ENCODE measurements at regions not wholly inside any gene's neighbourhood (a gene's known extent, or its start where the extent isn't known, plus 50 kb on each side); places are given as distances from the start of the nearest gene placed in this dataset.

GRCh38 chr12:77433799-77434198 lies 368.4 kb upstream of the E2F7 start:
- no peak for DNase-seq (ENCODE audit: low spot score)
- Histone ChIP-seq H3K36me3 (replicated peaks; ENCODE audit: insufficient read depth, low read depth) (no peaks in the 10 kb centered on the region), H2AFZ (no peak overlapping the region), H3K79me2 (no peaks in the 10 kb centered on the region), H3K27me3 (no peaks in the 10 kb centered on the region), H3K9me2 (replicated peaks; ENCODE audit: insufficient read depth) (no peaks in the 10 kb centered on the region), H3K4me2 (no peak overlapping the region), H3K27ac (no peak overlapping the region), H4K20me1 (ENCODE audit: insufficient read depth, poor library complexity, severe bottlenecking) (no peaks in the 10 kb centered on the region), H3K4me1 (ENCODE audit: insufficient read depth) (no peaks in the 10 kb centered on the region), H3K9me3 (ENCODE audit: low read depth) (no peaks in the 10 kb centered on the region), H3K4me3 (no peak overlapping the region)
- no peak for TF ChIP-seq CTCF (IDR thresholded peaks at IDR 0.05; ENCODE audit: poor library complexity)
- no peak for TF ChIP-seq EZH2phosphoT487 (IDR thresholded peaks at IDR 0.05; ENCODE audit: low read depth, severe bottlenecking, unreplicated experiment)
- TF ChIP-seq EZH2 (IDR thresholded peaks at IDR 0.05; ENCODE audit: borderline replicate concordance), result no peak
- WGBS (ENCODE audit: low lambda C conversion rate, missing lambda C conversion rate), result 66% methylated on average over 3 of the region's 3 CpGs

- no peaks in the 10 kb centered on the region for H4K20me1 ChIP-seq (ENCODE audit: insufficient read depth, poor library complexity, severe bottlenecking)
- H3K27ac ChIP-seq, result no peak overlapping the region
- H3K4me2 ChIP-seq, result no peak overlapping the region
- H2AFZ ChIP-seq, result no peak overlapping the region
- no peaks in the 10 kb centered on the region for H3K79me2 ChIP-seq
- WGBS (ENCODE audit: low lambda C conversion rate, missing lambda C conversion rate), result 63% methylated on average over 1 of the region's 1 CpG
- no peaks in the 10 kb centered on the region for H3K36me3 ChIP-seq (replicated peaks; ENCODE audit: insufficient read depth, low read depth)
- no peak for DNase-seq (ENCODE audit: low spot score)
- no peaks in the 10 kb centered on the region for H3K9me2 ChIP-seq (replicated peaks; ENCODE audit: insufficient read depth)
- no peaks in the 10 kb centered on the region for H3K9me3 ChIP-seq (ENCODE audit: low read depth)
- no peaks in the 10 kb centered on the region for H3K27me3 ChIP-seq
- no peaks in the 10 kb centered on the region for H3K4me1 ChIP-seq (ENCODE audit: insufficient read depth)
- TF ChIP-seq CTCF (IDR thresholded peaks at IDR 0.05; ENCODE audit: poor library complexity), result no peak
- TF ChIP-seq EZH2 (IDR thresholded peaks at IDR 0.05; ENCODE audit: borderline replicate concordance), result no peak
- no peak for TF ChIP-seq EZH2phosphoT487 (IDR thresholded peaks at IDR 0.05; ENCODE audit: low read depth, severe bottlenecking, unreplicated experiment)
- H3K4me3 ChIP-seq, result no peak overlapping the region
These were observed 364.1 kb upstream of the E2F7 start for GRCh38 chr12:77429426-77429825.

GRCh38 chr12:77421152-77421551 lies 355.8 kb upstream of the E2F7 start:
- Histone ChIP-seq H3K9me2 (replicated peaks; ENCODE audit: insufficient read depth) (no peaks in the 10 kb centered on the region), H3K4me1 (ENCODE audit: insufficient read depth) (no peaks in the 10 kb centered on the region), H4K20me1 (ENCODE audit: insufficient read depth, poor library complexity, severe bottlenecking) (no peaks in the 10 kb centered on the region), H3K4me3 (no peak overlapping the region), H3K27ac (no peak overlapping the region), H3K36me3 (replicated peaks; ENCODE audit: insufficient read depth, low read depth) (no peaks in the 10 kb centered on the region), H3K4me2 (no peak overlapping the region), H3K9me3 (ENCODE audit: low read depth) (no peaks in the 10 kb centered on the region), H3K27me3 (no peaks in the 10 kb centered on the region), H2AFZ (no peak overlapping the region), H3K79me2 (no peaks in the 10 kb centered on the region)
- 95% methylated on average over 2 of the region's 2 CpGs for WGBS (ENCODE audit: low lambda C conversion rate, missing lambda C conversion rate)
- DNase-seq (ENCODE audit: low spot score), result no peak
- no peak for TF ChIP-seq EZH2phosphoT487 (IDR thresholded peaks at IDR 0.05; ENCODE audit: low read depth, severe bottlenecking, unreplicated experiment)
- no peak for TF ChIP-seq CTCF (IDR thresholded peaks at IDR 0.05; ENCODE audit: poor library complexity)
- no peak for TF ChIP-seq EZH2 (IDR thresholded peaks at IDR 0.05; ENCODE audit: borderline replicate concordance)

- H4K20me1 ChIP-seq (ENCODE audit: insufficient read depth, poor library complexity, severe bottlenecking), result no peaks in the 10 kb centered on the region
- no peaks in the 10 kb centered on the region for H3K4me1 ChIP-seq (ENCODE audit: insufficient read depth)
- H3K27me3 ChIP-seq, result no peaks in the 10 kb centered on the region
- H2AFZ ChIP-seq, result no peak overlapping the region
- H3K36me3 ChIP-seq (replicated peaks; ENCODE audit: insufficient read depth, low read depth), result no peaks in the 10 kb centered on the region
- no peak for TF ChIP-seq EZH2 (IDR thresholded peaks at IDR 0.05; ENCODE audit: borderline replicate concordance)
- H3K79me2 ChIP-seq, result no peaks in the 10 kb centered on the region
- no peak for DNase-seq (ENCODE audit: low spot score)
- H3K9me2 ChIP-seq (replicated peaks; ENCODE audit: insufficient read depth), result no peaks in the 10 kb centered on the region
- no peak overlapping the region for H3K27ac ChIP-seq
- no peak overlapping the region for H3K4me3 ChIP-seq
- H3K9me3 ChIP-seq (ENCODE audit: low read depth), result no peaks in the 10 kb centered on the region
- H3K4me2 ChIP-seq, result no peak overlapping the region
These were observed 344.2 kb upstream of the E2F7 start for GRCh38 chr12:77409551-77409950.
